Liver (tissue), 8 donors: ENCODE measurements at regions not wholly inside any gene's neighbourhood (a gene's known extent, or its start where the extent isn't known, plus 50 kb on each side); places are given as distances from the start of the nearest gene placed in this dataset.

Experiments
- DNase-seq: peaks from one replicate; pipeline ENCODE4 v3.0.0-alpha.2; 2017; ENCODE audit warnings: low spot score
- H3K27ac ChIP-seq, 2 donors: one replicate each; pipeline ENCODE4 v1.7.0; 2013; ENCODE audit warnings: inconsistent platforms in 2 of 2, low read length in 2 of 2, control low read depth in 1 of 2, low read depth in 1 of 2, mild to moderate bottlenecking in 1 of 2
- H3K27me3 ChIP-seq, 4 donors: one replicate each; pipeline versions ENCODE4 v1.6.1 to v1.7.0; 2013; ENCODE audit warnings: low read length in 3 of 4, inconsistent platforms in 1 of 4, mild to moderate bottlenecking in 1 of 4, moderate library complexity in 1 of 4; ENCODE audit not compliant: control insufficient read depth in 4 of 4, insufficient read depth in 4 of 4
- H3K36me3 ChIP-seq, 4 donors: one replicate each; pipeline versions ENCODE4 v1.6.1 to v1.7.0; 2013; ENCODE audit warnings: low read length in 3 of 4, mild to moderate bottlenecking in 3 of 4, low read depth in 1 of 4, moderate library complexity in 1 of 4; ENCODE audit not compliant: control insufficient read depth in 4 of 4, insufficient read depth in 3 of 4
- H3K4me1 ChIP-seq, 4 donors: one replicate each; pipeline versions ENCODE4 v1.6.1 to v1.7.0; 2013; ENCODE audit warnings: low read length in 3 of 4, mild to moderate bottlenecking in 3 of 4, moderate library complexity in 1 of 4; ENCODE audit not compliant: control insufficient read depth in 4 of 4, insufficient read depth in 4 of 4
- H3K4me3 ChIP-seq, 3 donors: one replicate each; pipeline versions ENCODE4 v1.6.1 to v1.7.0; 2013; ENCODE audit warnings: low read length in 3 of 3, control low read depth in 1 of 3, low read depth in 1 of 3, mild to moderate bottlenecking in 1 of 3
- H3K9ac ChIP-seq, 2 donors: one replicate each; pipeline ENCODE4 v1.7.0; 2013; ENCODE audit warnings: low read length in 2 of 2, mild to moderate bottlenecking in 2 of 2, moderate library complexity in 2 of 2, control low read depth in 1 of 2, low read depth in 1 of 2
- H3K9me3 ChIP-seq, 4 donors: one replicate each; pipeline versions ENCODE4 v1.6.1 to v1.7.0; 2013; ENCODE audit warnings: low read length in 3 of 4; ENCODE audit not compliant: control insufficient read depth in 4 of 4
- EGR1 ChIP-seq, 2 donors: IDR thresholded peaks; 2 replicates each; pipeline ENCODE4 v1.6.1; 2016 to 2018; ENCODE audit warnings: antibody characterized with exemption in 2 of 2, low read depth in 2 of 2
- FOXA1 ChIP-seq: IDR thresholded peaks from 2 replicates; pipeline ENCODE4 v1.6.1; 2016; ENCODE audit warnings: antibody characterized with exemption
- GABPA ChIP-seq, 2 donors: IDR thresholded peaks in 1 of 2; conservative IDR thresholded peaks in 1 of 2; 2 replicates each; pipeline ENCODE4 v1.6.1; 2016; ENCODE audit warnings: antibody characterized with exemption in 2 of 2, mild to moderate bottlenecking in 1 of 2, moderate library complexity in 1 of 2
- HNF4A ChIP-seq, 2 donors: conservative IDR thresholded peaks; 2 replicates each; pipeline ENCODE4 v1.6.1; 2016; ENCODE audit warnings: antibody characterized with exemption in 2 of 2, mild to moderate bottlenecking in 2 of 2
- HNF4G ChIP-seq: IDR thresholded peaks from 2 replicates; pipeline ENCODE4 v1.6.1; 2016; ENCODE audit warnings: antibody characterized with exemption
- JUND ChIP-seq, 2 donors: IDR thresholded peaks; 2 replicates each; pipeline ENCODE4 v1.6.1; 2016; ENCODE audit warnings: antibody characterized with exemption in 2 of 2
- NR2F2 ChIP-seq: IDR thresholded peaks from 2 replicates; pipeline ENCODE4 v1.6.1; 2016; ENCODE audit warnings: antibody characterized with exemption
- RAD21 ChIP-seq, 2 donors: IDR thresholded peaks; 2 replicates each; pipeline ENCODE4 v1.6.1; 2016; ENCODE audit warnings: antibody characterized with exemption in 2 of 2, mild to moderate bottlenecking in 2 of 2
- RXRA ChIP-seq, 2 donors: IDR thresholded peaks; 2 replicates each; pipeline ENCODE4 v1.6.1; 2017 to 2018; ENCODE audit warnings: antibody characterized with exemption in 2 of 2, mild to moderate bottlenecking in 1 of 2
- SP1 ChIP-seq: IDR thresholded peaks from 2 replicates; pipeline ENCODE4 v1.6.1; 2018; ENCODE audit warnings: antibody characterized with exemption, mild to moderate bottlenecking
- YY1 ChIP-seq: IDR thresholded peaks from 2 replicates; pipeline ENCODE4 v1.6.1; 2016; ENCODE audit warnings: antibody characterized with exemption, mild to moderate bottlenecking
- WGBS: extraction: QIAGEN DNeasy Blood & Tissue Kit; methylation state at CpG from one replicate; pipeline ENCODE4 v1.1.7; 2013; 5-methylcytosine and 5-hydroxymethylcytosine counted together
- TF ChIP-seq, protein P1 (sequence below): fragments of 150-350 bp; IDR thresholded peaks from 2 replicates; pipeline ENCODE4 v1.5.1; 2017; ENCODE audit warnings: improper control_type of control experiment, low read depth, low read length; ENCODE audit not compliant: missing input control
- TF ChIP-seq, protein P2 (sequence below): IDR thresholded peaks from 2 replicates; pipeline ENCODE4 v1.6.1; 2016; ENCODE audit warnings: antibody characterized with exemption
- TF ChIP-seq, protein P3 (sequence below): IDR thresholded peaks from 2 replicates; pipeline ENCODE4 v1.6.1; 2016; ENCODE audit warnings: antibody characterized with exemption
- TF ChIP-seq, protein P4 (sequence below): IDR thresholded peaks from 2 replicates; pipeline ENCODE4 v1.6.1; 2016; ENCODE audit warnings: antibody characterized with exemption, mild to moderate bottlenecking
- TF ChIP-seq, protein P5 (sequence below): IDR thresholded peaks from 2 replicates; pipeline ENCODE4 v1.6.1; 2016; ENCODE audit warnings: antibody characterized with exemption
- donor health status: healthy.
- donor health status: healthy.
- donor health status: healthy.
- donor health status: healthy.
- donor health status: healthy.

DNA sequence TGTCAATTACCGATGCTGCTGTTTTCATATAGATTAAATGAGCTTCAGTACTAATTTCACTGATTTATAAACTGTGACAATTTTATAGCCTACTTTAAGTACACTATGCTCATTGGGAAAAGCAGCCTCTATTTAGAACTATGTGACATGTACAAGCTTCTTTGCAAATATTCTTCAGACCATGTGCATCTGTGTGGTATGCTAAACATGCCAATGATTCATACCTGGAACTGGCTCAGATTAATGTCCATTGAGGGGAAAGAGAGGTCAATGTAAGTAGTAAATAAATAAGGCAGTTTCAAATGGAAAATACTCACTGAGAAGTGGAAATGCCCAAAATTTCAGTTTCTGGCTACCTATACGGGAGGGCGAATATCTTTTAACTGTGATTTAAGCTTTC lies 777.7 kb downstream of the C6orf118 start (continued):
- TF ChIP-seq, protein P1, sequence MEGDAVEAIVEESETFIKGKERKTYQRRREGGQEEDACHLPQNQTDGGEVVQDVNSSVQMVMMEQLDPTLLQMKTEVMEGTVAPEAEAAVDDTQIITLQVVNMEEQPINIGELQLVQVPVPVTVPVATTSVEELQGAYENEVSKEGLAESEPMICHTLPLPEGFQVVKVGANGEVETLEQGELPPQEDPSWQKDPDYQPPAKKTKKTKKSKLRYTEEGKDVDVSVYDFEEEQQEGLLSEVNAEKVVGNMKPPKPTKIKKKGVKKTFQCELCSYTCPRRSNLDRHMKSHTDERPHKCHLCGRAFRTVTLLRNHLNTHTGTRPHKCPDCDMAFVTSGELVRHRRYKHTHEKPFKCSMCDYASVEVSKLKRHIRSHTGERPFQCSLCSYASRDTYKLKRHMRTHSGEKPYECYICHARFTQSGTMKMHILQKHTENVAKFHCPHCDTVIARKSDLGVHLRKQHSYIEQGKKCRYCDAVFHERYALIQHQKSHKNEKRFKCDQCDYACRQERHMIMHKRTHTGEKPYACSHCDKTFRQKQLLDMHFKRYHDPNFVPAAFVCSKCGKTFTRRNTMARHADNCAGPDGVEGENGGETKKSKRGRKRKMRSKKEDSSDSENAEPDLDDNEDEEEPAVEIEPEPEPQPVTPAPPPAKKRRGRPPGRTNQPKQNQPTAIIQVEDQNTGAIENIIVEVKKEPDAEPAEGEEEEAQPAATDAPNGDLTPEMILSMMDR = no peak
- TF ChIP-seq HNF4G = no peak
- no peak for TF ChIP-seq SP1
- no peak for TF ChIP-seq FOXA1
- no peak for TF ChIP-seq EGR1 (IDR thresholded peaks at IDR 0.05; ENCODE audit: low read depth in 2 of 2)
- TF ChIP-seq YY1 = no peak

DNA sequence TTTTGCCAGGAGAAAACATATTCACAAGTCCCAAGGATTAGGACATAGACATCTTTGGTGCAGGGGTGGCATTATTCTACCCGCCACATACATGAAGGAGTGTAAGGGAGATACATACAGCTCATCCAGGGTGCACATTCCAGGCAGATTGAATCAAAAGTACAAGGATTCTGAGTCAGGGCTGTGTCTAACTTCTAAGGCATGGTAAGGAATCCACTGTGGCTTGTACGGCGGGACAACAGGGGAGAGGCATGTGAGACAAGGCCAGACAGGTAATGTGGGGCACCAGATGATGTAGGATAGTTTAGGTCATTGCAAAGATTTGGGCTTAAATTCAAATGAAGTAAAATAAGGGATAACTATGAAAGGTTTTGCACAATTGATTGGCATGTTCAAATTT lies 780.9 kb downstream of the C6orf118 start:
- Histone ChIP-seq H3K9me3 (peaks cover 2 to 6% (median 5%) of the 10 kb centered on the region in 4 donors), H3K27me3 (no peaks in the 10 kb centered on the region), H3K9ac (no peak overlapping the region), H3K36me3 (no peaks in the 10 kb centered on the region), H3K4me1 (no peaks in the 10 kb centered on the region), H3K27ac (no peak overlapping the region), H3K4me3 (no peak overlapping the region)
- TF ChIP-seq, protein P2, sequence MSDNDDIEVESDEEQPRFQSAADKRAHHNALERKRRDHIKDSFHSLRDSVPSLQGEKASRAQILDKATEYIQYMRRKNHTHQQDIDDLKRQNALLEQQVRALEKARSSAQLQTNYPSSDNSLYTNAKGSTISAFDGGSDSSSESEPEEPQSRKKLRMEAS = no peak
- no peak for TF ChIP-seq RAD21 (IDR thresholded peaks at IDR 0.05)
- TF ChIP-seq, protein P1 = no peak
- TF ChIP-seq, protein P3, sequence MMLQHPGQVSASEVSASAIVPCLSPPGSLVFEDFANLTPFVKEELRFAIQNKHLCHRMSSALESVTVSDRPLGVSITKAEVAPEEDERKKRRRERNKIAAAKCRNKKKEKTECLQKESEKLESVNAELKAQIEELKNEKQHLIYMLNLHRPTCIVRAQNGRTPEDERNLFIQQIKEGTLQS = no peak
- no peak for TF ChIP-seq NR2F2
- no peak for TF ChIP-seq JUND (IDR thresholded peaks at IDR 0.05)
- TF ChIP-seq, protein P4, sequence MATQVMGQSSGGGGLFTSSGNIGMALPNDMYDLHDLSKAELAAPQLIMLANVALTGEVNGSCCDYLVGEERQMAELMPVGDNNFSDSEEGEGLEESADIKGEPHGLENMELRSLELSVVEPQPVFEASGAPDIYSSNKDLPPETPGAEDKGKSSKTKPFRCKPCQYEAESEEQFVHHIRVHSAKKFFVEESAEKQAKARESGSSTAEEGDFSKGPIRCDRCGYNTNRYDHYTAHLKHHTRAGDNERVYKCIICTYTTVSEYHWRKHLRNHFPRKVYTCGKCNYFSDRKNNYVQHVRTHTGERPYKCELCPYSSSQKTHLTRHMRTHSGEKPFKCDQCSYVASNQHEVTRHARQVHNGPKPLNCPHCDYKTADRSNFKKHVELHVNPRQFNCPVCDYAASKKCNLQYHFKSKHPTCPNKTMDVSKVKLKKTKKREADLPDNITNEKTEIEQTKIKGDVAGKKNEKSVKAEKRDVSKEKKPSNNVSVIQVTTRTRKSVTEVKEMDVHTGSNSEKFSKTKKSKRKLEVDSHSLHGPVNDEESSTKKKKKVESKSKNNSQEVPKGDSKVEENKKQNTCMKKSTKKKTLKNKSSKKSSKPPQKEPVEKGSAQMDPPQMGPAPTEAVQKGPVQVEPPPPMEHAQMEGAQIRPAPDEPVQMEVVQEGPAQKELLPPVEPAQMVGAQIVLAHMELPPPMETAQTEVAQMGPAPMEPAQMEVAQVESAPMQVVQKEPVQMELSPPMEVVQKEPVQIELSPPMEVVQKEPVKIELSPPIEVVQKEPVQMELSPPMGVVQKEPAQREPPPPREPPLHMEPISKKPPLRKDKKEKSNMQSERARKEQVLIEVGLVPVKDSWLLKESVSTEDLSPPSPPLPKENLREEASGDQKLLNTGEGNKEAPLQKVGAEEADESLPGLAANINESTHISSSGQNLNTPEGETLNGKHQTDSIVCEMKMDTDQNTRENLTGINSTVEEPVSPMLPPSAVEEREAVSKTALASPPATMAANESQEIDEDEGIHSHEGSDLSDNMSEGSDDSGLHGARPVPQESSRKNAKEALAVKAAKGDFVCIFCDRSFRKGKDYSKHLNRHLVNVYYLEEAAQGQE = no peak
- TF ChIP-seq HNF4A (conservative IDR thresholded peaks at IDR 0.05) = no peak
- no peak for TF ChIP-seq HNF4G
- no peak for TF ChIP-seq RXRA (IDR thresholded peaks at IDR 0.05)
- TF ChIP-seq GABPA (IDR thresholded peaks at IDR 0.05 in 1 of 2, conservative IDR thresholded peaks at IDR 0.05 in 1 of 2) = no peak
- no peak for TF ChIP-seq FOXA1
- TF ChIP-seq, protein P5, sequence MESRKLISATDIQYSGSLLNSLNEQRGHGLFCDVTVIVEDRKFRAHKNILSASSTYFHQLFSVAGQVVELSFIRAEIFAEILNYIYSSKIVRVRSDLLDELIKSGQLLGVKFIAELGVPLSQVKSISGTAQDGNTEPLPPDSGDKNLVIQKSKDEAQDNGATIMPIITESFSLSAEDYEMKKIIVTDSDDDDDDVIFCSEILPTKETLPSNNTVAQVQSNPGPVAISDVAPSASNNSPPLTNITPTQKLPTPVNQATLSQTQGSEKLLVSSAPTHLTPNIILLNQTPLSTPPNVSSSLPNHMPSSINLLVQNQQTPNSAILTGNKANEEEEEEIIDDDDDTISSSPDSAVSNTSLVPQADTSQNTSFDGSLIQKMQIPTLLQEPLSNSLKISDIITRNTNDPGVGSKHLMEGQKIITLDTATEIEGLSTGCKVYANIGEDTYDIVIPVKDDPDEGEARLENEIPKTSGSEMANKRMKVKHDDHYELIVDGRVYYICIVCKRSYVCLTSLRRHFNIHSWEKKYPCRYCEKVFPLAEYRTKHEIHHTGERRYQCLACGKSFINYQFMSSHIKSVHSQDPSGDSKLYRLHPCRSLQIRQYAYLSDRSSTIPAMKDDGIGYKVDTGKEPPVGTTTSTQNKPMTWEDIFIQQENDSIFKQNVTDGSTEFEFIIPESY = no peak
- no peak for TF ChIP-seq EGR1 (IDR thresholded peaks at IDR 0.05; ENCODE audit: low read depth in 2 of 2)
- TF ChIP-seq SP1 = no peak
- DNase-seq = no peak
- WGBS = 73% methylated on average over 3 of the region's 3 CpGs
